Spleen (tissue), 11 donors: ENCODE measurements at regions not wholly inside any gene's neighbourhood (a gene's known extent, or its start where the extent isn't known, plus 50 kb on each side); places are given as distances from the start of the nearest gene placed in this dataset.
"Not testable (repeated sequence)": the region's sequence is repeated elsewhere in the genome, so short reads cannot be mapped to it uniquely, and the experiment has no call there.

Experiments used
- DNase-seq: peaks from one replicate; pipeline ENCODE4 v3.0.0-alpha.2; 2020
- H3K27ac ChIP-seq, 8 donors: fragments of 200-600 bp; sonication (generic) in 7 of 8; 1 replicate in 4 of 8; 2 replicates in 4 of 8; pipeline versions ENCODE4 v1.5.0 to v1.8.0; 2016 to 2021; ENCODE audit warnings: inconsistent platforms in 4 of 8, mild to moderate bottlenecking in 4 of 8, moderate library complexity in 1 of 8
- H3K27me3 ChIP-seq, 7 donors: fragments of 200-600 bp; sonication (generic) in 6 of 7; replicated peaks in 1 of 7; 1 replicate in 4 of 7; 2 replicates in 3 of 7; pipeline versions ENCODE4 v1.5.0 to v1.8.0; 2016 to 2021; ENCODE audit warnings: inconsistent platforms in 3 of 7, mild to moderate bottlenecking in 1 of 7
- H3K36me3 ChIP-seq, 6 donors: fragments of 200-600 bp; sonication (generic) in 5 of 6; 1 replicate in 4 of 6; 2 replicates in 2 of 6; pipeline versions ENCODE4 v1.5.0 to v1.8.0; 2016 to 2021; ENCODE audit warnings: inconsistent platforms in 2 of 6
- H3K4me1 ChIP-seq, 6 donors: fragments of 200-600 bp; sonication (generic) in 5 of 6; 1 replicate in 3 of 6; 2 replicates in 3 of 6; pipeline versions ENCODE4 v1.5.0 to v1.8.0; 2016 to 2021; ENCODE audit warnings: inconsistent platforms in 3 of 6
- H3K4me3 ChIP-seq, 8 donors: fragments of 200-600 bp; sonication (generic) in 7 of 8; 1 replicate in 4 of 8; 2 replicates in 4 of 8; pipeline versions ENCODE4 v1.5.0 to v1.8.0; 2016 to 2021; ENCODE audit warnings: inconsistent platforms in 4 of 8, mild to moderate bottlenecking in 4 of 8, moderate library complexity in 2 of 8
- H3K9me3 ChIP-seq, 8 donors: fragments of 200-600 bp; sonication (generic) in 7 of 8; 1 replicate in 4 of 8; 2 replicates in 4 of 8; pipeline versions ENCODE4 v1.5.0 to v1.8.0; 2016 to 2021; ENCODE audit warnings: inconsistent platforms in 4 of 8
- CTCF ChIP-seq, 11 experiments: fragments of 200-600 bp in 7 of 11; fragments of 450-650 bp in 4 of 11; sonication (generic) in 4 of 11; IDR thresholded peaks in 8 of 11; conservative IDR thresholded peaks in 3 of 11; 1 replicate in 7 of 11; 2 replicates in 4 of 11; pipeline versions ENCODE4 v1.4.0 to v1.8.0; 2016 to 2021; ENCODE audit warnings: antibody characterized with exemption in 11 of 11, inconsistent platforms in 4 of 11, mild to moderate bottlenecking in 1 of 11
- POLR2A ChIP-seq, 3 donors: fragments of 450-650 bp; IDR thresholded peaks; one replicate each; pipeline ENCODE4 v1.5.1; 2017; ENCODE audit warnings: antibody characterized with exemption in 3 of 3, mild to moderate bottlenecking in 1 of 3
- POLR2AphosphoS5 ChIP-seq, 3 donors: sonication (generic); formaldehyde crosslinking; IDR thresholded peaks; one replicate each; pipeline ENCODE4 v1.5.1; 2017; ENCODE audit warnings: antibody characterized with exemption in 3 of 3
- WGBS, 5 donors: extraction: QIAGEN DNeasy Blood & Tissue Kit in 3 of 5; methylation state at CpG; one replicate each; pipeline versions ENCODE4 v1.1.5 to v1.1.7; 2013 to 2018; 5-methylcytosine and 5-hydroxymethylcytosine counted together
- intact Hi-C: fragments of 100-400 bp; cut with DNase I; formaldehyde crosslinking; loops from one replicate; pipeline ENCODE4 v1.15.0; 2023; ENCODE audit warnings: low total_unique reads
- donor health status: healthy with polysubstance abuse.
- donor health status: DM: no; HTN: no; CAD: no; lungs with moderate emphysema.
- donor health status: DM: no; HTN: no; CAD: no.
- donor health status: Bipolar disorder and iron deficiency.
- donor health status: healthy.
- donor health status: DM: no; HTN: no; CAD: no.
- donor health status: DM: yes; HTN: yes; CAD: no.

GRCh38 chr16:25614716-25615265 lies 77.0 kb upstream of the HS3ST4 start:
- Histone ChIP-seq H3K27ac (no peak overlapping the region), H3K4me3 (no peak overlapping the region), H3K36me3 (no peaks in the 10 kb centered on the region), H3K4me1 (no peaks in the 10 kb centered on the region), H3K9me3 (no peaks in the 10 kb centered on the region), H3K27me3 (peaks cover 0 to 15% (median 0%) of the 10 kb centered on the region in 7 donors)
- WGBS, 5 donors, result 79 to 87% (median 81%) methylated on average over 8 of the region's 8 CpGs
- intact Hi-C loops, result no loop called here
- TF ChIP-seq POLR2A (IDR thresholded peaks at IDR 0.05), result no peak
- TF ChIP-seq CTCF (IDR thresholded peaks at IDR 0.05 in 8 of 11, conservative IDR thresholded peaks at IDR 0.05 in 3 of 11), result no peak
- no peak for TF ChIP-seq POLR2AphosphoS5 (IDR thresholded peaks at IDR 0.05)
- no peak for DNase-seq

- intact Hi-C loops, result no loop called here
- Histone ChIP-seq H3K4me1 (no peaks in the 10 kb centered on the region), H3K9me3 (no peaks in the 10 kb centered on the region), H3K36me3 (no peaks in the 10 kb centered on the region), H3K27ac (no peak overlapping the region), H3K27me3 (peaks cover 0 to 15% (median 0%) of the 10 kb centered on the region in 7 donors), H3K4me3 (no peak overlapping the region)
- WGBS, 5 donors, result 76 to 89% (median 84%) methylated on average over 5 of the region's 5 CpGs
- no peak for DNase-seq
- TF ChIP-seq POLR2A (IDR thresholded peaks at IDR 0.05) (no peak), POLR2AphosphoS5 (IDR thresholded peaks at IDR 0.05) (no peak), CTCF (IDR thresholded peaks at IDR 0.05 in 8 of 11, conservative IDR thresholded peaks at IDR 0.05 in 3 of 11) (no peak)
Measured at GRCh38 chr16:25613931-25614330, 77.8 kb upstream of the HS3ST4 start.

DNA sequence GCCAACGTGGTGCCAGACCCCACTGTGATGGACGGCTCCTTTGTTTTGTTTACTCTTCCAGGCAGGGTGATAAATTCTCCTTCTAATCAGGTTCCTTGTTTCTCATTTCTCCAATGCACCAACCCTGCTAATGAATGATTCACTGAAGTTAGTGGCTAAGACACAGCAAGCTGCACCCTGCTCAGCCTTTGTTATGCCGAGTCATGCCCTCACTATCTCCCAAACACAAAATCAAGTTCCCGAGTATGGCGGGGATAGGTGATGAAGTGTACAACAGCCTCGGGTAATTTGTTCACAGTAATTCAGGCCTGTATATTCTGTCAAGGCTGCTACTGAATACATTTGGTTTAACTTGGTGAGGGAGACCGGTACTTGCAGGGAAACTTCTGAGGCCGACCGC lies 83.8 kb upstream of the HS3ST4 start:
- Histone ChIP-seq H3K9me3 (no peaks in the 10 kb centered on the region), H3K4me1 (no peaks in the 10 kb centered on the region), H3K4me3 (no peak overlapping the region), H3K36me3 (no peaks in the 10 kb centered on the region), H3K27me3 (no peaks in the 10 kb centered on the region), H3K27ac (no peak overlapping the region)
- WGBS, 5 donors, result 55 to 64% (median 62%) methylated on average over 7 to 9 of the region's 9 CpGs
- intact Hi-C loops, result no loop called here
- no peak for TF ChIP-seq POLR2A (IDR thresholded peaks at IDR 0.05)
- TF ChIP-seq CTCF (IDR thresholded peaks at IDR 0.05 in 8 of 11, conservative IDR thresholded peaks at IDR 0.05 in 3 of 11), result no peak
- no peak for TF ChIP-seq POLR2AphosphoS5 (IDR thresholded peaks at IDR 0.05)
- DNase-seq, result no peak

DNA sequence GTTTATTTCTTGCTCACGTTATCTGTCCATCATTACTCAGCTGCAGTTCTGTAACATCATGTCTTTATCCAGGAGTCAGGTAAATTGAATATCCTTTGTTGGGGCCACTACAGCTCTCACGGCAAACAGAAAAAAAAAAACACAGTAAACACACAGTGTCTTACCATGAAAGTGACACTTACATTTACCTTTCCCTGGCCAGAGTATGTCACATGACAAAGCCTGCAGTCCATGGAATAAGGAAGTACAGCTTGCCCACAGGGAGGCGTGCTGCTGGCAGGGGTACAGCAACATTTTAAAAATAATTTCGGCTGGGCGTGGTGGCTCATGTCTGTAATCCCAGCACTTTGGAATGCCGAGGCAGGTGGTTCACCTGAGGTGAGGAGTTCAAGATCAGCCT lies 85.7 kb upstream of the HS3ST4 start:
- H3K27me3 ChIP-seq, result no peaks in the 10 kb centered on the region
- no peak for TF ChIP-seq POLR2AphosphoS5 (IDR thresholded peaks at IDR 0.05)
- peaks cover 0 to 3% (median 2%) of the 10 kb centered on the region in 8 donors for H3K9me3 ChIP-seq
- intact Hi-C loops, result no loop called here
- 69 to 77% (median 74%) methylated on average over 6 of the region's 6 CpGs for WGBS, 5 donors
- H3K4me3 ChIP-seq, result no peak overlapping the region
- H3K27ac ChIP-seq, result no peak overlapping the region
- no peaks in the 10 kb centered on the region for H3K36me3 ChIP-seq
- no peaks in the 10 kb centered on the region for H3K4me1 ChIP-seq
- DNase-seq, result no peak

GRCh38 chr16:25605381-25605780 lies 86.4 kb upstream of the HS3ST4 start:
- no peaks in the 10 kb centered on the region for H3K27me3 ChIP-seq
- no peak overlapping the region for H3K4me3 ChIP-seq
- no peak overlapping the region for H3K27ac ChIP-seq
- intact Hi-C loops, result no loop called here
- peaks cover 0 to 10% (median 8%) of the 10 kb centered on the region in 8 donors for H3K9me3 ChIP-seq
- no peak for DNase-seq
- H3K36me3 ChIP-seq, result no peaks in the 10 kb centered on the region
- 31 to 47% (median 37%) methylated on average over 2 of the region's 2 CpGs for WGBS, 5 donors
- TF ChIP-seq CTCF (IDR thresholded peaks at IDR 0.05 in 8 of 11, conservative IDR thresholded peaks at IDR 0.05 in 3 of 11) (no peak), POLR2A (IDR thresholded peaks at IDR 0.05) (no peak), POLR2AphosphoS5 (IDR thresholded peaks at IDR 0.05) (no peak)
- no peaks in the 10 kb centered on the region for H3K4me1 ChIP-seq

DNA sequence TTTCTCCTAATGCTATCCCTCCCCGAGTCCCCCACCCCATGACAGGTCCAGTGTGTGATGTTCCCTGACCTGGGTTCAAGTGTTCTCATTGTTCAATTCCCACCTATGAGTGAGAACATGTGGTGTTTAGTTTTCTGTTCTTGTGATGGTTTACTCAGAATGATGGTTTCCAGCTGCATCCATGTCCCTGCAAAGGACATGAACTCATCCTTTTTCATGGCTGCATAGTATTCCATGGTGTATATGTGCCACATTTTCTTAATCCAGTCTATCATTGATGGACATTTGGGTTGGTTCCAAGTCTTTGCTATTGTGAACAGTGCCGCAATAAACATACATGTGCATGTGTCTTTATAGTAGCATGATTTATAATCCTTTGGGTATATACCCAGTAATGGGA lies 90.5 kb upstream of the HS3ST4 start:
- H3K27ac ChIP-seq, DNase-seq, H3K4me3 ChIP-seq, intact Hi-C loops, H3K36me3 ChIP-seq, H3K4me1 ChIP-seq, H3K27me3 ChIP-seq: not testable (repeated sequence)
- H3K9me3 ChIP-seq, result peaks cover 0 to 19% (median 9%) of the 10 kb centered on the region in 8 donors
- 58 to 81% (median 70%) methylated on average over 1 to 2 of the region's 2 CpGs for WGBS, 5 donors
